ENCODE measurements at regions not wholly inside any gene's neighbourhood (a gene's known extent, or its start where the extent isn't known, plus 50 kb on each side); places are given as distances from the start of the nearest gene placed in this dataset.

GRCh38 chr15:70528816-70529215 is 234.5 kb downstream of the UACA start (continued):
- TF ChIP-seq CBX8 (IDR thresholded peaks at IDR 0.05; ENCODE audit: borderline replicate concordance, low read depth, low read length) (no peak), GABPA (IDR thresholded peaks at IDR 0.05; ENCODE audit: borderline replicate concordance, insufficient read depth, low read length) (no peak), EZH2 (IDR thresholded peaks at IDR 0.05; ENCODE audit: low read depth, low read length, severe bottlenecking) (no peak), TAF1 (IDR thresholded peaks at IDR 0.05; ENCODE audit: low read depth, low read length) (no peak), POU5F1 (IDR thresholded peaks at IDR 0.05; ENCODE audit: low read depth, low read length) (no peak), SP2 (IDR thresholded peaks at IDR 0.05; ENCODE audit: low read length) (no peak), POLR2A (IDR thresholded peaks at IDR 0.05; ENCODE audit: control extremely low read depth in 1 of 2, low read depth in 2 of 2, low read length in 2 of 2) (no peak), KDM4A (IDR thresholded peaks at IDR 0.05; ENCODE audit: low read depth, low read length, severe bottlenecking) (no peak)

All from H1 (cell line).